Uterus (tissue), 3 donors: ENCODE measurements at regions not wholly inside any gene's neighbourhood (a gene's known extent, or its start where the extent isn't known, plus 50 kb on each side); places are given as distances from the start of the nearest gene placed in this dataset.

Experiments
- DNase-seq, 2 donors: peaks; one replicate each; pipeline ENCODE4 v3.0.0-alpha.2; 2019 to 2020
- H3K27ac ChIP-seq, 2 donors: fragments of 200-600 bp; sonication (generic); 1 replicate in 1 of 2; 2 replicates in 1 of 2; pipeline ENCODE4 v1.5.1; 2016 to 2018
- H3K27me3 ChIP-seq, 2 donors: fragments of 200-600 bp; sonication (generic); one replicate each; pipeline ENCODE4 v1.5.1; 2018 to 2019; ENCODE audit warnings: control low read depth in 1 of 2
- H3K36me3 ChIP-seq, 2 donors: fragments of 200-600 bp; sonication (generic); one replicate each; pipeline ENCODE4 v1.5.1; 2019; ENCODE audit warnings: control low read depth in 1 of 2
- H3K4me1 ChIP-seq, 2 donors: fragments of 200-600 bp; sonication (generic); one replicate each; pipeline ENCODE4 v1.5.1; 2018 to 2019; ENCODE audit warnings: control low read depth in 1 of 2
- H3K4me3 ChIP-seq, 2 donors: fragments of 200-600 bp; sonication (generic); 1 replicate in 1 of 2; 2 replicates in 1 of 2; pipeline ENCODE4 v1.5.1; 2018 to 2019; ENCODE audit warnings: mild to moderate bottlenecking in 1 of 2
- H3K9me3 ChIP-seq, 2 donors: fragments of 200-600 bp; sonication (generic); one replicate each; pipeline ENCODE4 v1.5.1; 2019; ENCODE audit warnings: control low read depth in 1 of 2
- CTCF ChIP-seq, 4 experiments: fragments of 200-600 bp in 2 of 4; fragments of 450-650 bp in 2 of 4; sonication (generic) in 2 of 4; IDR thresholded peaks; one replicate each; pipeline ENCODE4 v1.5.1; 2016 to 2019; ENCODE audit warnings: antibody characterized with exemption in 4 of 4, mild to moderate bottlenecking in 2 of 4, moderate library complexity in 1 of 4
- POLR2A ChIP-seq, 2 donors: fragments of 450-650 bp; IDR thresholded peaks; one replicate each; pipeline ENCODE4 v1.6.1; 2016; ENCODE audit warnings: antibody characterized with exemption in 2 of 2, mild to moderate bottlenecking in 1 of 2, moderate library complexity in 1 of 2
- intact Hi-C: fragments of 100-400 bp; cut with DNase I; formaldehyde crosslinking; loops from one replicate; pipeline ENCODE4 v1.15.1; 2023; ENCODE audit warnings: low total_unique reads
- donor health status: DM: yes; HTN: yes; CAD: no.

DNA sequence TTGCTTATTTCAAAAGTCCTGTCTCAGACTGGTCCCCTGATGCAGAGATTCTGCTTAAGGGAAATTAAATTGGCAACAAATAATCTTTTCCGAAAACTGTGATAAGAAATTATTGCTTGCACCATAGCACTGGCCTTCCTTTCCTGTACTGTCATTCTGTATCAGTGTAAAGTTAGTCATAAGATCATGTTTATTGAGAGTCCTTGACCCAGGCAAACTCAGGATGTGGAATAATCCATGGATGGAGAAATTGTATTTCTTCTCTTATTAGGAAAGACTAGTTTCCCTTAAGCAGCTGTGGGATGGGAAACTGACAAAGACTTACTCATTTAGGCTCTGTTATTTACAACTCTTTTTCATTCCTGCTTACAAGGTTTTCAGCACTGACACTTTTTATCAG lies 83.0 kb upstream of the RANBP6 start:
- H3K36me3 ChIP-seq = no peaks in the 10 kb centered on the region
- H3K4me3 ChIP-seq = no peak overlapping the region
- no peak overlapping the region for H3K27ac ChIP-seq
- no peak for TF ChIP-seq POLR2A (IDR thresholded peaks at IDR 0.05)
- TF ChIP-seq CTCF (IDR thresholded peaks at IDR 0.05) = no peak
- intact Hi-C loops = no loop called here
- no peaks in the 10 kb centered on the region for H3K9me3 ChIP-seq
- no peak for DNase-seq
- no peaks in the 10 kb centered on the region for H3K4me1 ChIP-seq
- H3K27me3 ChIP-seq = no peaks in the 10 kb centered on the region

DNA sequence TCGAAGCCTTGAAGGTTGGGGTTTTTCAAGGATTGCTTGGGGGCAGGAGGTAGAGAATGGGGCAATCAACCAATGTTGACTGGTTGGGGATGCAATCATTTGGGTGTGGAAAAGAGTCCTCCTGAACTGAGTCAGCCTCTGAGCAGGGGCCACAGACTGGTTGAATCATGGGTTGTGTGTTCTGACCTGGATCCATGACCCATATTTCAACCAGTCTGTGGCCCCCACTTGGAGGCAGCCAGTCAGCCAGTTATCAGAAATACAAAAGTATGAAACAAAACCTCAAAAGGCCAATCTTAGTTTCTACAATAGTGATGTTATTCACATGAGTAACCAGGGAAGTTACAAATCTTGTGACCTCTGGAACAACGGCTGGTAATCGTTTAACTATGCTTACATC lies 81.4 kb upstream of the RANBP6 start:
- no peak overlapping the region for H3K4me3 ChIP-seq
- no peaks in the 10 kb centered on the region for H3K27me3 ChIP-seq
- TF ChIP-seq POLR2A (IDR thresholded peaks at IDR 0.05) = no peak
- no peak for TF ChIP-seq CTCF (IDR thresholded peaks at IDR 0.05)
- no peaks in the 10 kb centered on the region for H3K9me3 ChIP-seq
- no peak for DNase-seq
- intact Hi-C loops = no loop called here
- H3K36me3 ChIP-seq = no peaks in the 10 kb centered on the region
- no peaks in the 10 kb centered on the region for H3K4me1 ChIP-seq
- H3K27ac ChIP-seq = no peak overlapping the region

GRCh38 chr9:6090277-6091210 lies 75.1 kb upstream of the RANBP6 start:
- no peak overlapping the region for H3K27ac ChIP-seq
- H3K9me3 ChIP-seq = no peaks in the 10 kb centered on the region
- no peaks in the 10 kb centered on the region for H3K4me1 ChIP-seq
- DNase-seq = no peak
- no peak overlapping the region for H3K4me3 ChIP-seq
- no peaks in the 10 kb centered on the region for H3K27me3 ChIP-seq
- H3K36me3 ChIP-seq = no peaks in the 10 kb centered on the region
- intact Hi-C loops = no loop called here
- TF ChIP-seq CTCF (IDR thresholded peaks at IDR 0.05) = no peak
- TF ChIP-seq POLR2A (IDR thresholded peaks at IDR 0.05) = no peak

DNA sequence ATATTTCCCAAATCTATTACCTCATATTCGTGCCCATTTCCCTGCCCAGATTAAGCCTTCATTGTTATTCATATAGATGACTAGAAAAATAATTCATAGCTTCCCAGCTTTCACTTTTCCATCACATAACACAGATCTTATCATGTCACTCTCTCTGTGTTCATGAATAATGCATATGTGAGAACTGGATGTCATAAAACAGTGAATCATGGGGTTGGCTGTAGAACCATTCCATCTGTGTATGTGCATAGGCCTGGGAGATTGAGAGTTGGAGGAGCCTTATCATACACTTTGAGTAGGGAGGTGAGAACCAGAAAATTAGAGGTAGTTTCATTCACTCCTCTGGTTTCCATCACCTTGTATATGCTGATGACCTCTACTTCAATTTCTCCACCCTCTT lies 73.9 kb upstream of the RANBP6 start:
- Histone ChIP-seq H3K27me3 (no peaks in the 10 kb centered on the region), H3K27ac (no peak overlapping the region), H3K4me3 (no peak overlapping the region), H3K36me3 (no peaks in the 10 kb centered on the region), H3K9me3 (no peaks in the 10 kb centered on the region), H3K4me1 (no peaks in the 10 kb centered on the region)
- intact Hi-C loops = no loop called here
- no peak for DNase-seq
- TF ChIP-seq CTCF (IDR thresholded peaks at IDR 0.05) (no peak), POLR2A (IDR thresholded peaks at IDR 0.05) (no peak)

GRCh38 chr9:6086006-6086655 lies 70.7 kb upstream of the RANBP6 start:
- Histone ChIP-seq H3K4me1 (no peaks in the 10 kb centered on the region), H3K27ac (no peak overlapping the region), H3K4me3 (no peak overlapping the region), H3K36me3 (no peaks in the 10 kb centered on the region), H3K9me3 (no peaks in the 10 kb centered on the region), H3K27me3 (no peaks in the 10 kb centered on the region)
- DNase-seq = no peak
- TF ChIP-seq CTCF (IDR thresholded peaks at IDR 0.05) (no peak), POLR2A (IDR thresholded peaks at IDR 0.05) (no peak)
- intact Hi-C loops = no loop called here
